NCI-H128 (cell line): ENCODE measurements at regions not wholly inside any gene's neighbourhood (a gene's known extent, or its start where the extent isn't known, plus 50 kb on each side); places are given as distances from the start of the nearest gene placed in this dataset.
"Not testable (repeated sequence)": the region's sequence is repeated elsewhere in the genome, so short reads cannot be mapped to it uniquely, and the experiment has no call there.

Source experiments
- DNase-seq: peaks from one replicate; lab custom pipeline; 2025; ENCODE audit not compliant: unreplicated experiment; lab: John Stamatoyannopoulos, UW

- peak; percentile 18 for DNase-seq
Measured at GRCh38 chr1:157369808-157370521, 182.3 kb downstream of the FCRL5 start.

- DNase-seq: not testable (repeated sequence)
Measured at GRCh38 chr1:157368941-157369340, 183.4 kb downstream of the FCRL5 start.

- DNase-seq: no peak
Measured at GRCh38 chr1:157368363-157368762, 184.0 kb downstream of the FCRL5 start.

GRCh38 chr1:157367870-157368269 is 184.4 kb downstream of the FCRL5 start:
- no peak for DNase-seq

- DNase-seq: no peak
Measured at GRCh38 chr1:157367091-157367739, 185.1 kb downstream of the FCRL5 start.

GRCh38 chr1:157364612-157365011 is 187.7 kb downstream of the FCRL5 start:
- DNase-seq: no peak

GRCh38 chr1:157363660-157364140 is 188.6 kb downstream of the FCRL5 start:
- no peak for DNase-seq

GRCh38 chr1:157360023-157360390 is 192.3 kb downstream of the FCRL5 start:
- DNase-seq: no peak

GRCh38 chr1:157359314-157360022 is 192.8 kb downstream of the FCRL5 start:
- DNase-seq: no peak

- no peak for DNase-seq
Measured at GRCh38 chr1:157357111-157357510, 195.2 kb downstream of the FCRL5 start.

GRCh38 chr1:157356601-157357000 is 195.7 kb downstream of the FCRL5 start:
- no peak for DNase-seq

GRCh38 chr1:157353546-157353945 is 198.8 kb downstream of the FCRL5 start:
- DNase-seq: no peak

- DNase-seq: no peak
Measured at GRCh38 chr1:157352817-157353408, 199.4 kb downstream of the FCRL5 start.

GRCh38 chr1:157352216-157352615 is 200.1 kb downstream of the FCRL5 start:
- DNase-seq: no peak

- DNase-seq: not testable (repeated sequence)
Measured at GRCh38 chr1:157351800-157352199, 200.5 kb downstream of the FCRL5 start.

GRCh38 chr1:157348538-157349480 is 203.5 kb downstream of the FCRL5 start:
- no peak for DNase-seq

- no peak for DNase-seq
Measured at GRCh38 chr1:157347506-157347905, 204.8 kb downstream of the FCRL5 start.

GRCh38 chr1:157337785-157338184 is 199.6 kb upstream of the ETV3 start:
- not testable (repeated sequence) for DNase-seq

GRCh38 chr1:157335056-157335455 is 196.9 kb upstream of the ETV3 start:
- no peak for DNase-seq

- no peak for DNase-seq
Measured at GRCh38 chr1:157334041-157334440, 195.8 kb upstream of the ETV3 start.
